ENCODE measurements at regions not wholly inside any gene's neighbourhood (a gene's known extent, or its start where the extent isn't known, plus 50 kb on each side); places are given as distances from the start of the nearest gene placed in this dataset.

DNA sequence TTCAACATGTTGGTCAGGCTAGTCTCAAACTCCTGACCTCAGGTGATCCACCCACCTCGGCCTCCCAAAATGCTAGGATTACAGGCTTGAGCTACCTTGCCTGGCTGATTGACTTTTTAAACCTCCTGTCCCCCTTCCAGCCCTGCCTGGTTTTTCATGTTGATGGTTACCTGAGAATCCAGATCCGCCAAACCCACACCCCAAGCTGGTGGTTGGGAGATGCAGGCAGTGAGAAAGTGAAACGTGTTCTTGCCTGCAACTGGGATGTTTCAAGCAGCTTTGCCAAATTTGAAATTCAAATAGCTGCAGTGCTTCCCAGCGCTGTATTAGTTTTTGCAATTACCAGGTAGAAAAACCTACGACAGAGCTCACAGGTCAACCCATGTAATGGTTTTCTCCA is 238.3 kb upstream of the PWP1 start (continued):
- TF ChIP-seq, protein P1, sequence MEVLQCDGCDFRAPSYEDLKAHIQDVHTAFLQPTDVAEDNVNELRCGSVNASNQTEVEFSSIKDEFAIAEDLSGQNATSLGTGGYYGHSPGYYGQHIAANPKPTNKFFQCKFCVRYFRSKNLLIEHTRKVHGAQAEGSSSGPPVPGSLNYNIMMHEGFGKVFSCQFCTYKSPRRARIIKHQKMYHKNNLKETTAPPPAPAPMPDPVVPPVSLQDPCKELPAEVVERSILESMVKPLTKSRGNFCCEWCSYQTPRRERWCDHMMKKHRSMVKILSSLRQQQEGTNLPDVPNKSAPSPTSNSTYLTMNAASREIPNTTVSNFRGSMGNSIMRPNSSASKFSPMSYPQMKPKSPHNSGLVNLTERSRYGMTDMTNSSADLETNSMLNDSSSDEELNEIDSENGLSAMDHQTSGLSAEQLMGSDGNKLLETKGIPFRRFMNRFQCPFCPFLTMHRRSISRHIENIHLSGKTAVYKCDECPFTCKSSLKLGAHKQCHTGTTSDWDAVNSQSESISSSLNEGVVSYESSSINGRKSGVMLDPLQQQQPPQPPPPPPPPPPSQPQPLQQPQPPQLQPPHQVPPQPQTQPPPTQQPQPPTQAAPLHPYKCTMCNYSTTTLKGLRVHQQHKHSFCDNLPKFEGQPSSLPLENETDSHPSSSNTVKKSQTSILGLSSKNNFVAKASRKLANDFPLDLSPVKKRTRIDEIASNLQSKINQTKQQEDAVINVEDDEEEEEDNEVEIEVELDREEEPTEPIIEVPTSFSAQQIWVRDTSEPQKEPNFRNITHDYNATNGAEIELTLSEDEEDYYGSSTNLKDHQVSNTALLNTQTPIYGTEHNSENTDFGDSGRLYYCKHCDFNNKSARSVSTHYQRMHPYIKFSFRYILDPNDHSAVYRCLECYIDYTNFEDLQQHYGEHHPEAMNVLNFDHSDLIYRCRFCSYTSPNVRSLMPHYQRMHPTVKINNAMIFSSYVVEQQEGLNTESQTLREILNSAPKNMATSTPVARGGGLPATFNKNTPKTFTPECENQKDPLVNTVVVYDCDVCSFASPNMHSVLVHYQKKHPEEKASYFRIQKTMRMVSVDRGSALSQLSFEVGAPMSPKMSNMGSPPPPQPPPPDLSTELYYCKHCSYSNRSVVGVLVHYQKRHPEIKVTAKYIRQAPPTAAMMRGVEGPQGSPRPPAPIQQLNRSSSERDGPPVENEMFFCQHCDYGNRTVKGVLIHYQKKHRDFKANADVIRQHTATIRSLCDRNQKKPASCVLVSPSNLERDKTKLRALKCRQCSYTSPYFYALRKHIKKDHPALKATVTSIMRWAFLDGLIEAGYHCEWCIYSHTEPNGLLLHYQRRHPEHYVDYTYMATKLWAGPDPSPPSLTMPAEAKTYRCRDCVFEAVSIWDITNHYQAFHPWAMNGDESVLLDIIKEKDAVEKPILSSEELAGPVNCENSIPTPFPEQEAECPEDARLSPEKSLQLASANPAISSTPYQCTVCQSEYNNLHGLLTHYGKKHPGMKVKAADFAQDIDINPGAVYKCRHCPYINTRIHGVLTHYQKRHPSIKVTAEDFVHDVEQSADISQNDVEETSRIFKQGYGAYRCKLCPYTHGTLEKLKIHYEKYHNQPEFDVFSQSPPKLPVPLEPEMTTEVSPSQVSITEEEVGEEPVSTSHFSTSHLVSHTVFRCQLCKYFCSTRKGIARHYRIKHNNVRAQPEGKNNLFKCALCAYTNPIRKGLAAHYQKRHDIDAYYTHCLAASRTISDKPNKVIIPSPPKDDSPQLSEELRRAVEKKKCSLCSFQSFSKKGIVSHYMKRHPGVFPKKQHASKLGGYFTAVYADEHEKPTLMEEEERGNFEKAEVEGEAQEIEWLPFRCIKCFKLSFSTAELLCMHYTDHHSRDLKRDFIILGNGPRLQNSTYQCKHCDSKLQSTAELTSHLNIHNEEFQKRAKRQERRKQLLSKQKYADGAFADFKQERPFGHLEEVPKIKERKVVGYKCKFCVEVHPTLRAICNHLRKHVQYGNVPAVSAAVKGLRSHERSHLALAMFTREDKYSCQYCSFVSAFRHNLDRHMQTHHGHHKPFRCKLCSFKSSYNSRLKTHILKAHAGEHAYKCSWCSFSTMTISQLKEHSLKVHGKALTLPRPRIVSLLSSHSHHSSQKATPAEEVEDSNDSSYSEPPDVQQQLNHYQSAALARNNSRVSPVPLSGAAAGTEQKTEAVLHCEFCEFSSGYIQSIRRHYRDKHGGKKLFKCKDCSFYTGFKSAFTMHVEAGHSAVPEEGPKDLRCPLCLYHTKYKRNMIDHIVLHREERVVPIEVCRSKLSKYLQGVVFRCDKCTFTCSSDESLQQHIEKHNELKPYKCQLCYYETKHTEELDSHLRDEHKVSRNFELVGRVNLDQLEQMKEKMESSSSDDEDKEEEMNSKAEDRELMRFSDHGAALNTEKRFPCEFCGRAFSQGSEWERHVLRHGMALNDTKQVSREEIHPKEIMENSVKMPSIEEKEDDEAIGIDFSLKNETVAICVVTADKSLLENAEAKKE (CRISPR knock-in tag; IDR thresholded peaks at IDR 0.05): no peak
- no peak for TF ChIP-seq JUNB (IDR thresholded peaks at IDR 0.05; ENCODE audit: unreplicated experiment)
- no peak for TF ChIP-seq ZNF114 (CRISPR knock-in tag; IDR thresholded peaks at IDR 0.05)
- no peak for TF ChIP-seq EZH2phosphoT487 (IDR thresholded peaks at IDR 0.05; ENCODE audit: unreplicated experiment)
- TF ChIP-seq, protein P2, sequence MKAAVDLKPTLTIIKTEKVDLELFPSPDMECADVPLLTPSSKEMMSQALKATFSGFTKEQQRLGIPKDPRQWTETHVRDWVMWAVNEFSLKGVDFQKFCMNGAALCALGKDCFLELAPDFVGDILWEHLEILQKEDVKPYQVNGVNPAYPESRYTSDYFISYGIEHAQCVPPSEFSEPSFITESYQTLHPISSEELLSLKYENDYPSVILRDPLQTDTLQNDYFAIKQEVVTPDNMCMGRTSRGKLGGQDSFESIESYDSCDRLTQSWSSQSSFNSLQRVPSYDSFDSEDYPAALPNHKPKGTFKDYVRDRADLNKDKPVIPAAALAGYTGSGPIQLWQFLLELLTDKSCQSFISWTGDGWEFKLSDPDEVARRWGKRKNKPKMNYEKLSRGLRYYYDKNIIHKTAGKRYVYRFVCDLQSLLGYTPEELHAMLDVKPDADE (IDR thresholded peaks at IDR 0.05): no peak
- TF ChIP-seq, protein P3, sequence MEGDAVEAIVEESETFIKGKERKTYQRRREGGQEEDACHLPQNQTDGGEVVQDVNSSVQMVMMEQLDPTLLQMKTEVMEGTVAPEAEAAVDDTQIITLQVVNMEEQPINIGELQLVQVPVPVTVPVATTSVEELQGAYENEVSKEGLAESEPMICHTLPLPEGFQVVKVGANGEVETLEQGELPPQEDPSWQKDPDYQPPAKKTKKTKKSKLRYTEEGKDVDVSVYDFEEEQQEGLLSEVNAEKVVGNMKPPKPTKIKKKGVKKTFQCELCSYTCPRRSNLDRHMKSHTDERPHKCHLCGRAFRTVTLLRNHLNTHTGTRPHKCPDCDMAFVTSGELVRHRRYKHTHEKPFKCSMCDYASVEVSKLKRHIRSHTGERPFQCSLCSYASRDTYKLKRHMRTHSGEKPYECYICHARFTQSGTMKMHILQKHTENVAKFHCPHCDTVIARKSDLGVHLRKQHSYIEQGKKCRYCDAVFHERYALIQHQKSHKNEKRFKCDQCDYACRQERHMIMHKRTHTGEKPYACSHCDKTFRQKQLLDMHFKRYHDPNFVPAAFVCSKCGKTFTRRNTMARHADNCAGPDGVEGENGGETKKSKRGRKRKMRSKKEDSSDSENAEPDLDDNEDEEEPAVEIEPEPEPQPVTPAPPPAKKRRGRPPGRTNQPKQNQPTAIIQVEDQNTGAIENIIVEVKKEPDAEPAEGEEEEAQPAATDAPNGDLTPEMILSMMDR (conservative IDR thresholded peaks at IDR 0.05; ENCODE audit: low read depth in 2 of 2): no peak
- TF ChIP-seq CREB1 (CRISPR knock-in tag; IDR thresholded peaks at IDR 0.05; ENCODE audit: low read depth): no peak
- TF ChIP-seq NANOG (IDR thresholded peaks at IDR 0.05; ENCODE audit: borderline replicate concordance): no peak
- TF ChIP-seq EZH2 (IDR thresholded peaks at IDR 0.05; ENCODE audit: low read depth, unreplicated experiment): no peak
- no peak for TF ChIP-seq STAT1 (IDR thresholded peaks at IDR 0.05; ENCODE audit: unreplicated experiment)

Data from GM23338 (cell line).